GM21447 (cell line): ENCODE measurements at regions not wholly inside any gene's neighbourhood (a gene's known extent, or its start where the extent isn't known, plus 50 kb on each side); places are given as distances from the start of the nearest gene placed in this dataset.

Experiments
- ATAC-seq: cut with Tn5 transposase; IDR thresholded peaks from one replicate; pipeline ENCODE4 v1.9.1; 2021; ENCODE audit not compliant: unreplicated experiment

DNA sequence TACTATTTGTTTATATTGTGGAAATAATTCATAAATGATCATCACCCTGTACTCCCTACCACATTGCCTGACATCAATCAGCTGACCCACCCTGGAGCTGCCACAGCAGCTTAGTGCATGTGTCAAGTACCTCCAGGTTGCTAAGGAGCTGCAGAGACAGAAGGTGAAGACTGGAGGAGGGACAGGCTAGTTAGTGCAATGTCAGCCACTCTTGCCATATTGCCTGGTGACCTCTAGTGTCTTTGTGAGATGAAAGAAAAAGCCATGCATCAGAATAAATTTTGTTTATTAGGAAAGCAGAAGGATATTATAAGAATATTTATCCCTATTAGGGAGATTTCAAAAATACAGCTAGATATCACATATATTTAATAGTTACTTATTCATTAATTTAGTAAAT, 243.9 kb upstream of the FAT4 start:
- ATAC-seq: no peak

DNA sequence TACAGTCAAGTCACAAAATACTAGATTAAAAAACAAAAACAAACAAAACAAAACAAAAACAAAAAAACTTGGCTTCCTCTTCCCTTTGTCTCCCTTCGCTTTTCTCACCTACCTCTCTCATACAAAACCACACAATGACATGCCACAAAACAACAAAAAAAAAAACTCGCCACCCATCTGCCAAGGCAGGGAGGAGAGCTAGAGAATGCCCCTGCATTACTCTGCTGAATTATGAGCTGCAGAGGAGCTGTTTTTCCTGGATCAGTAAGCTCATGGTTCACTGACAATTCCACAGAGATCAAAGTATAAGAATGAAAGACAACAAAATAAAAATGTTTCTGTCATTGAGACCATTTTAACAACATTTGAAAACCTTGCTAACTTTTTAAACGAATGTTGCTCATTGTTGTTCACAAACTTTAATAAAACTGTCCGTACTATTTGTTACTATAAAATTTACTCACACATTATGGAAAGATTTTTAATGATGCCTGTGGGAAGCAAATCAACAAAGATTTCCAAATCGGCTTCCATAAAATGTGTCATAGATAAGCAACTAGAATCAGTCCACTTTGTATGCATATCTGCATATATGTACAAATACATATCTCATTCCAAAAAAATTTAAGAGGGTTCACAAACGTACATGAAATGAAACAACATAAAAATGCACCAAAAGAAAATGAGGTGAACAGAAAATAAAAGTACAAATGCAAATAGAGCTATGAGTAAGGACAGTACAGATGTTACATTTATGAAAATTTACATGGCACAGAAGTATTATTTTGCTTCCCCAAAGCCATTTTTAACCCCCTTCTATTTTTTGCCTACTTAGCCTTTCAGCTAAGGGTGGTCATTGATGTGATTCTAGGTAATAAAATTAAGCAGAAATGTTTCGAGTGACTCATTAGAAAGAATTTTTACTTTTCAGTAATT, 252.4 kb upstream of the FAT4 start:
- ATAC-seq: no peak

- ATAC-seq: no peak
These were observed 254.4 kb upstream of the FAT4 start for GRCh38 chr4:125060376-125060775.

GRCh38 chr4:125049711-125050110, 265.0 kb upstream of the FAT4 start:
- no peak for ATAC-seq

DNA sequence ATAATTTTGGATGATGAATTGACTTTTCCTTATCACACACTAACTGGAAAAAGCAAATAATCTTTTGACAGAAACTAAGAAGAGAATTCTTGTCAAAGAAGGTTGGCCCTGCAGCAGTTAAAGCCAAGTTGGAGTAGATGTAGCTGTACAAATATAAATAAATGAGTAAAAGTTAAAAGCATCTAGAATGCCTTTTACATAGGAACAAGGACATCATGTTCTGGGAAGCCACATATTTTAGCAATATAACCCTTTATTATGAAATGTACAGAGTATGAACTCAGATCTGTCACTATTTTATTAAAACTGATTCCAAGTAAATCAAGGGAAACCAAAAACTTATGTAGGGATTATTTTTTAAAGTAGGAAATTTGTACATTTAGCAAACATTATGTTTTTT, 269.4 kb upstream of the FAT4 start:
- ATAC-seq: no peak

- ATAC-seq: no peak
These were observed 269.9 kb upstream of the FAT4 start for GRCh38 chr4:125044886-125045285.

GRCh38 chr4:125043486-125043885, 271.3 kb upstream of the FAT4 start:
- no peak for ATAC-seq

DNA sequence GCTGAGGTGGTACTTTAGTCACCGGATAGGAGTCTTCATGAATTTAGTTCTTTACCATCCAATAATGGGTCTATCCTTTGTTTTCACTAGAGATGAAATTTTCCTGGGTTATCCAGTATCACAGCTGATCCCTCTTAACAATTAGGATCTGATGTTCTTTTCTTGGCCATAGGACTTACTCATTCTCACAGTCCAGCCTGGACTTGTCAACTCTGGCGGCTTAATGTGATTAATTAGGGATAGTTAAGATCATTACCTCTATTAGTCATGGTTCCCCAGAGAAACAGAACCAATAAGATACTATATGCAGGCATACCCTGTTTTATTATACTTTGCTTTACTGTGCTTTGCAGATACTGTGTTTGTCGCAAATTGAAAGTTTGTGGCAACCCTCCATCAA, 272.7 kb upstream of the FAT4 start:
- ATAC-seq: no peak

GRCh38 chr4:125041372-125041930, 273.3 kb upstream of the FAT4 start:
- no peak for ATAC-seq

GRCh38 chr4:125039550-125039949, 275.2 kb upstream of the FAT4 start:
- ATAC-seq: no peak

- ATAC-seq: no peak
These were observed 291.8 kb upstream of the FAT4 start for GRCh38 chr4:125022855-125023501.

GRCh38 chr4:125021189-125021588, 293.6 kb upstream of the FAT4 start:
- ATAC-seq: no peak

GRCh38 chr4:125020089-125021034, 294.4 kb upstream of the FAT4 start:
- no peak for ATAC-seq

GRCh38 chr4:125016892-125017299, 297.9 kb upstream of the FAT4 start:
- ATAC-seq: no peak

GRCh38 chr4:125013891-125014290, 300.9 kb upstream of the FAT4 start:
- ATAC-seq: no peak

DNA sequence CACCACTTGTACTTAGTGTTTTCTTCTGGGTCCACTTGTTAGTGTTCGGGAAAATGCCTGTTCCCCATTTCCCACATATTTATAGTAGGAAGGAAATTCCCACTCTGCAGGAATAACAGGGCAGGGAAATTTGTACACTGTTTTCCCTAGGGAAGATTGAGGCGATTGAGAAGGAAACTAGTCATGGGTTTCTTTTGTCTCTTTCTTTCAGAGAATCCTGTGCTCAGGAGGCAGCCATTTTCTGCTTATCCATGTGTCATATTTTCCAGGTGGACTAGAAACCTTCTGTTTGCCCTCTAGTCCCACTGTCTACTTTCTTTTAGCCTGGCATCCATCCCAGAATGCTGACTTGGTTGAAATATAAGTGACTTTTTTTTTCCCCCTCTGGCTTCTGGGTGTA, 299.1 kb upstream of the ANKRD50 start:
- ATAC-seq: no peak

- no peak for ATAC-seq
These were observed 298.4 kb upstream of the ANKRD50 start for GRCh38 chr4:125010796-125011503.

DNA sequence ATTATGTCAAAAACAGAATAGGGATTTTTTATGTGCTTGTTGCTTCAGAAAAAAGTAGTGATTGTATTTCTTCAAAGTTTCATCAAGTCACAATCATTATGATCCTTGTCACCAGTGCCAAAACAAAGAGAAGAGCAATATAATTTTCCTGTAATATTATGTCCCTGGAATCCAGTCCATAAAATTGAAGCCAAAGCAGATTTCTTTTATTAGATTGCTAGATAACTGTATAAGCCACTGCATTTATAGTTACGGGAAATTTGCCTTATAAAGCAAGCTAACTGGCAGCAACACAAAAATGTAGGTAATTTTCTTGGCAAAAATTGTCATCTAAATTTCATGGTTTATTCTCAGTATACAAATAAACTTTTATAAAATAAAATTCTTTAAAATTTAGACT, 296.1 kb upstream of the ANKRD50 start:
- no peak for ATAC-seq

GRCh38 chr4:125004676-125005075, 292.1 kb upstream of the ANKRD50 start:
- ATAC-seq: no peak

DNA sequence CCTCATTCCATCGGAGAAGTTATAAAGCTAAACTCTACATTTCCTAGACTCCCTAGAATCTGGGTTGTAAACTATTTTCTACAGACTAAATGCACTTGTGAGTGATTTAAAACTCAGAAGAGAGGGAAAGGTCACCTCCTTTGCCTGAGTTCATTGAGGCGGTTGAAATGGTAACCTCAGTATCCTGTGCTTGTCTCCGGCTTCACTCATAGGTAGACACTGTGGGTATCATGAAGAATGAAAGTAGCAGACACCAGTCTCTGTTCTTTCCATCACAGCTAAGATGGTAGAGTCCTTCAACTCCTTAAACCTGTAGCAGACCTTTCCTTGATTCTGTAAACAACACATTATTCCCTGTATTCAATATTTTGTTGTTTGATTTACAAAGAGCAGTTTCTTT, 291.3 kb upstream of the ANKRD50 start:
- ATAC-seq: no peak
